ENCODE measurements at regions not wholly inside any gene's neighbourhood (a gene's known extent, or its start where the extent isn't known, plus 50 kb on each side); places are given as distances from the start of the nearest gene placed in this dataset.
"Not testable (repeated sequence)": the region's sequence is repeated elsewhere in the genome, so short reads cannot be mapped to it uniquely, and the experiment has no call there.

DNA sequence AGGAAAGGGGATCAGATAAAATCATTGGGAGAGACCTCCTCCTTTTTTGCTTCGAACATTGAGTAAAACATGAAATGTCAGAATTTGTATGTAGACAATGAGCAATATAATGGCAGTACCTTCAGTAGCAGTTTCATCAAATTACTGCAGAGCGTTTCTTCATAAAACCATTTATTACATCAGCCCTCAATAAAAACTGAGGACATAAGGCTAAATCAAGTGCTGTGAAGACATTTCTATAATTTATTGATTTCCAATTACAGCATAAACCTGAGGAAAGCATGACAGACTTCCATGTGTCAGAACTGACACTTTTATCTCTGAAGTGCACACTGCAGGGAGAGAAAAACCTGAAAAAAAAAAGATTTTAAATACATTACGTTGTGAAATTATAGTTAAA, 172.6 kb upstream of the ZNF804B start:
- ATAC-seq (replicated peaks), result no peak
- Mint-ChIP-seq H3K4me3 (no peak overlapping the region), H3K27ac (no peak overlapping the region), H3K27me3 (no peaks in the 10 kb centered on the region), H3K4me1 (no peaks in the 10 kb centered on the region), H3K9me3 (peaks cover 8% of the 10 kb centered on the region), H3K36me3 (ENCODE audit: low read depth) (no peaks in the 10 kb centered on the region)

DNA sequence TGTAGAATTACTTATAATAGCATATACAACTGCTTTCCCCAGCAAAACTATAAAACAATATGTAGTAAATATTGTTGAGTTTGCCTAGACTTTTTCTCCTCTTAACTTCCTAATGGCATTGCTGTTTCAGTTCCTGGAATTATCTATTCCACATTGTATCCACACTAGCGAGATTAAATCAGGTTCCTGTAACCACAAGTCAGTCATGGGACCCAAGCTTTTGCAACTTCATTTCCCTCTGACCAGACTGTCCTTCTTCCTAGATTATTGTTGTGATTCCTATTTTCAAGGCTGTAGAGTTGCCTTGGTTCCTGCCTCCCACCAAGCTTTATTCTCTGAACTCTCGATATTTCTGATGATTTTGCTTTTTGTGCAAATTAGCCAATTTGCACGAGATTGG, 173.3 kb upstream of the ZNF804B start:
- H3K4me1 Mint-ChIP-seq, result no peaks in the 10 kb centered on the region
- no peak overlapping the region for H3K27ac Mint-ChIP-seq
- no peak overlapping the region for H3K4me3 Mint-ChIP-seq
- H3K9me3 Mint-ChIP-seq, result peaks cover 4% of the 10 kb centered on the region
- no peak for ATAC-seq (replicated peaks)
- H3K27me3 Mint-ChIP-seq, result no peaks in the 10 kb centered on the region
- H3K36me3 Mint-ChIP-seq (ENCODE audit: low read depth), result no peaks in the 10 kb centered on the region

DNA sequence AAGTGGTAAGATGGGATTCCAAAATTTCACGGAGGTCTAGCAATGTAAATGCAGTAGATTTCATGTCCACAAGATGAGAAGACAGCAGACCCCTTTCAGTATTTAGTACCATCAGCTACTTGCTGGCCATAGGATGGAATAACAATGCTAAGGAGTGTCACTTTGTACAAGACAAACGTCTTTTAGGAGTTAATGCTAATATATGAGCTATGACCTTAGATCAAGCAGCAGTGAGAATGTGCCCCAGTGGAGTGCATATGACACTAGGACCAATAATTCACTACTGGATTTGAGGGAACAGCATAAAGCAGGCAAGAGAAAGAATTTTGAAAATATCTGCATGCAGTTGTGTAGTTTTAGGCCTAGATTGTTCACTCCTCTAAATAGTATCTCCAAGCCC, 182.8 kb upstream of the ZNF804B start:
- no peaks in the 10 kb centered on the region for H3K36me3 Mint-ChIP-seq (ENCODE audit: low read depth)

DNA sequence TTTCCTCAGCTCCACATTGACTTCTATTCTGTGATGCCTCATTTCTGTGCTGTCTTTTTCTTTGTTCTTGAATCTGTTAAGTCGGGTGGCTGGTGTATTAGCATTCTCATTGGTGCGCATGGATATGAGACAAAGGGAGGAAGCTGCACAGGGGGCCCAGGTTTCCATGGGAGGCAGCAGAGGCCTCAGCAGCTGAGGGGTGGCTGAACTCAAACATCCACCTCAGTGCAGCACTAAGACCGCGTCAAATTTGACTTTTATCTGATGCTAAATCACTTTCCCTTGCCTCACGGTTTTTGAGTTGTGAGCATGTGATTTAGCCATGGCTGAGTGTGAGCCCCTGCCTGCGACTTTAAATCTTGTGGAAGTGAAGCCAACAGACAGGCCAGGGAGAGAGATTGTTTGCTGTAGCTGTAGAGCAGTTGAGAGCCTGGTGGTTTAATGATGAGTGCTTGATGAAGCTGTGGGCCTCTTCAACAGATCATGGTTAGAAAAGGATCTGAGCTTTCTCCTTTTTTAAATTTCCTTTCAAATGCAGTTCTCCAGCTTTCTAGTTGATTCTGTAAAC, 193.3 kb upstream of the ZNF804B start:
- Mint-ChIP-seq H3K4me1 (no peaks in the 10 kb centered on the region), H3K27ac (no peak overlapping the region), H3K4me3 (no peak overlapping the region), H3K27me3 (peaks cover 3% of the 10 kb centered on the region), H3K36me3 (ENCODE audit: low read depth) (no peaks in the 10 kb centered on the region), H3K9me3 (no peaks in the 10 kb centered on the region)
- ATAC-seq (replicated peaks), result no peak

More for the DNA sequence above, 182.8 kb upstream of the ZNF804B start:
- H3K4me3 Mint-ChIP-seq, result no peak overlapping the region
- H3K27ac Mint-ChIP-seq, result no peak overlapping the region
- H3K4me1 Mint-ChIP-seq, result no peaks in the 10 kb centered on the region
- no peaks in the 10 kb centered on the region for H3K9me3 Mint-ChIP-seq
- no peak for ATAC-seq (replicated peaks)
- no peaks in the 10 kb centered on the region for H3K27me3 Mint-ChIP-seq

DNA sequence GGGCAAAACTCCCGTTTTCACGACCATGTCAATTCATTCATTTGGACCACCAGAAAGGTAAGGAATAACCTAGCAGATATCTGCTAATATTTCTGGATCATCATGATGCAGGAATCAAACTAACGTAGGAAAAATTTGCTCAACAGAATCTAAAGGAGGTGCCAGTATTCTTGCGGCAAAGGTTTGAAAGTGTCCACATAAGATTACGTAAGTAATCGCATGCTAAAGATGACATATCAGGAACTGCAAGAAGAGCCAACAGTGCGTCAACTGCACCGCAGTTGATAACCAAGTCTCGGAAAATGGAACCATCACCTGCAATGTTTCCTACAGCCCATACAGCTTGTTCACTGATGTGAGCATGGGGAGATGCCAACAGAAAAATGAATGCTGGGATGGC, 194.1 kb upstream of the ZNF804B start:
- H3K27ac Mint-ChIP-seq, result no peak overlapping the region
- no peak for ATAC-seq (replicated peaks)
- no peaks in the 10 kb centered on the region for H3K9me3 Mint-ChIP-seq
- H3K4me1 Mint-ChIP-seq, result no peaks in the 10 kb centered on the region
- H3K27me3 Mint-ChIP-seq, result peaks cover 3% of the 10 kb centered on the region
- H3K4me3 Mint-ChIP-seq, result no peak overlapping the region
- H3K36me3 Mint-ChIP-seq (ENCODE audit: low read depth), result no peaks in the 10 kb centered on the region

DNA sequence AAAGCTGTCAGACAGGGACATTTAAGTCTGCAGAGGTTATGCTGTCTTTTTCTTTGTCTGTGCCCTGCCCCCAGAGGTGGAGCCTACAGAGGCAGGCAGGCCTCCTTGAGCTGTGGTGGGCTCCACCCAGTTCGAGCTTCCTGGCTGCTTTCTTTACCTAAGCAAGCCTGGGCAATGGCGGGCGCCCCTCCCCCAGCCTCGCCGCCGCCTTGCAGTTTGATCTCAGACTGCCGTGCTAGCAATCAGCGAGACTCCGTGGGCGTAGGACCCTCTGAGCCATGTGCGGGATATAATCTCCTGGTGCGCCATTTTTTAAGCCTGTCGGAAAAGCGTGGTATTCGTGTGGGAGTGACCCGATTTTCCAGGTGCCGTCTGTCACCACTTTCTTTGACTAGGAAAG, 203.1 kb upstream of the ZNF804B start:
- ATAC-seq (replicated peaks); H3K9me3 Mint-ChIP-seq; H3K4me3 Mint-ChIP-seq; H3K36me3 Mint-ChIP-seq (ENCODE audit: low read depth); H3K4me1 Mint-ChIP-seq; H3K27ac Mint-ChIP-seq; H3K27me3 Mint-ChIP-seq: not testable (repeated sequence)

DNA sequence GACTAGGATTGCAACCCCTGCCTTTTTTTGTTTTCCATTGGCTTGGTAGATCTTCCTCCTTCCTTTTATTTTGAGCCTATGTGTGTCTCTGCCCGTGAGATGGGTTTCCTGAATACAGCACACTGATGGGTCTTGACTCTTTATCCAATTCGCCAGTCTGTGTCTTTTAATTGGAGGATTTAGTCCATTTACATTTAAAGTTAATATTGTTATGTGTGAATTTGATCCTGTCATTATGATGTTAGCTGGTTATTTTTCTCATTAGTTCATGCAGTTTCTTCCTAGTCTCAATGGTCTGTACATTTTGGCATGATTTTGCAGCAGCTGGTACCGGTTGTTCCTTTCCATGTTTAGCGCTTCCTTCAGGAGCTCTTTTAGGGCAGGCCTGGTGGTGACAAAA, 204.7 kb upstream of the ZNF804B start:
- not testable (repeated sequence) for ATAC-seq (replicated peaks); H3K9me3 Mint-ChIP-seq; H3K27ac Mint-ChIP-seq; H3K4me1 Mint-ChIP-seq; H3K36me3 Mint-ChIP-seq (ENCODE audit: low read depth); H3K4me3 Mint-ChIP-seq; H3K27me3 Mint-ChIP-seq

DNA sequence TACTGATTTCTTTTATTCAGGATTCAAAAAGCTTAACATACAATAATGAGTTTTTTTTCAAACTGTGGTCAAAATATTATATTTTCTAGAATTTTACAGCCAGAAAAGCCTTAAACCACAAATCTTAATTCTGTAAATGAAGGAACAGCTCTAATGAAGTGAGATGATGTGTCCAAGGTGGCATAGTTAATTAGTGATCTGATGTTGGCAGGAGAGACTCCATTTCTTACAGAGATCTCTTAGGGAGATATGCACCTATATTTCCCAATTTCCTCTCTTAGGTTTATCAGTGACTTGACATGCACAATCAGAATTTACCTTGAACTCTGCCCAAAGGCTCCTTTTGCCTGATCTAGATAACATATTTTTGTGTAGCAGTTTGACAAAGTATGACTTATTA, 211.1 kb upstream of the ZNF804B start:
- ATAC-seq (replicated peaks), result no peak
- H3K9me3 Mint-ChIP-seq, result peaks cover 15% of the 10 kb centered on the region

DNA sequence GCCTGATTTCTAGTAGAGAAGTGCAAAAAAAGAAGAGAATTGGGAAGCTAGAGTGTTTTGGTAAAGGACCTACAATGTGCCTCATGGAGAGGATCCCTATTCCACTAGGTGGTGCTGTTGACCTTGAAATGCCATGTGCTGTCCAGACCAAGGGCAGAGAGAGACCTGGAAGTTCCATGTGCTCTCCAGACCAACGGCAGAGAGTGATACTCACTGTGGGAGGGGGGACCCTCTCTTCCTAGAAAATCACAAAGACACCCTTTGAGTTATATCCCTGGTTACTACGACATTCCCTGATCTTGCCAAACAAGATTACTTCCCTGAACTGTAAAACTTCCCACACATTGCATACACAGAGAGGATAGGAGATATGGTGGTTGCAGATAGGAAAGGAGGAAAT, 212.7 kb upstream of the ZNF804B start:
- ATAC-seq (replicated peaks), result no peak
- Mint-ChIP-seq H3K36me3 (ENCODE audit: low read depth) (no peaks in the 10 kb centered on the region), H3K9me3 (peaks cover 15% of the 10 kb centered on the region), H3K4me3 (no peak overlapping the region), H3K27ac (no peak overlapping the region), H3K4me1 (no peaks in the 10 kb centered on the region), H3K27me3 (no peaks in the 10 kb centered on the region)

More for the DNA sequence above, 211.1 kb upstream of the ZNF804B start:
- H3K27ac Mint-ChIP-seq, result no peak overlapping the region
- H3K27me3 Mint-ChIP-seq, result no peaks in the 10 kb centered on the region
- no peaks in the 10 kb centered on the region for H3K4me1 Mint-ChIP-seq
- no peaks in the 10 kb centered on the region for H3K36me3 Mint-ChIP-seq (ENCODE audit: low read depth)
- H3K4me3 Mint-ChIP-seq, result no peak overlapping the region

DNA sequence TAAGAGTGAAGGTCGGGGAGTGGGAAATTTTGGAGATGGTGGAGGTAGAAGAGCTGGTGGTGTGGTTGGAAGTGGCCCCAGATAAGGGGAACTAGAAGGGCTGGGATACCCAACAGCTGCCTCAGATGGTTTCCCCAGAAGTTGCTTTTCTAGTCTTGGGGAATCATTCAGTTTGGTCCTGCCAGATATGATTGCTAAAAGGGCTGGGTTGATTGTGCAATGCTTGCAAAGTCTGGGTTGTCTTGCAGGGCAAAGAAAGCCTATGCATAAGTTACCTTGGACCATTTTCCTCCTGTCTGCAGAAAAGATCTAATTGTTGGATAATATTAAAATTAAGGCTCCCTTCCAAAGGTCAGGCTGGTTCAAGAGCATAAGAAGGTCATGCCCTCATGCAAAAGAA, 213.8 kb upstream of the ZNF804B start:
- Mint-ChIP-seq H3K9me3 (peaks cover 15% of the 10 kb centered on the region), H3K4me1 (no peaks in the 10 kb centered on the region), H3K27me3 (no peaks in the 10 kb centered on the region), H3K4me3 (no peak overlapping the region), H3K27ac (no peak overlapping the region), H3K36me3 (ENCODE audit: low read depth) (no peaks in the 10 kb centered on the region)
- no peak for ATAC-seq (replicated peaks)

DNA sequence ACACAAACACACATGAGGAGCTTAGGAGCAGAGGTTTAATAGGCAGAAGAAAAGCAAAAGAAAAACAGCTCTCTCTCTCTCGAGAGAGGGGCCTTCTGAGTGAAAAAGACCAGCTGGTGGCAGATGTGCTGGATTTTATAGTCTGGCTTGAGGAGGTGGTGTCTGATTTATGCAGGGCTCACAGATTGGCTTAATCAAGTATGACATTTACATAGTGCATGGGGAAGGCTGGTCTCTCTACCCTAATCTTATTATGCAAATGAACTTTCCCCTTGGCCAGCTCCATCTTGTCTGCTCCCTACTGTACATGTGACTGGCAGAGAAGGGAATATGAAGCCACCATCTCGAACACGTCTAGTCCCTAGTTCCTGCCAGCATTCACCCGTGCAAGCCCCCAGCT, 219.5 kb upstream of the ZNF804B start:
- H3K36me3 Mint-ChIP-seq (ENCODE audit: low read depth), result no peaks in the 10 kb centered on the region
- H3K9me3 Mint-ChIP-seq, result peaks cover 8% of the 10 kb centered on the region
- H3K27me3 Mint-ChIP-seq, result no peaks in the 10 kb centered on the region
- no peaks in the 10 kb centered on the region for H3K4me1 Mint-ChIP-seq
- no peak for ATAC-seq (replicated peaks)
- no peak overlapping the region for H3K27ac Mint-ChIP-seq
- H3K4me3 Mint-ChIP-seq, result no peak overlapping the region

DNA sequence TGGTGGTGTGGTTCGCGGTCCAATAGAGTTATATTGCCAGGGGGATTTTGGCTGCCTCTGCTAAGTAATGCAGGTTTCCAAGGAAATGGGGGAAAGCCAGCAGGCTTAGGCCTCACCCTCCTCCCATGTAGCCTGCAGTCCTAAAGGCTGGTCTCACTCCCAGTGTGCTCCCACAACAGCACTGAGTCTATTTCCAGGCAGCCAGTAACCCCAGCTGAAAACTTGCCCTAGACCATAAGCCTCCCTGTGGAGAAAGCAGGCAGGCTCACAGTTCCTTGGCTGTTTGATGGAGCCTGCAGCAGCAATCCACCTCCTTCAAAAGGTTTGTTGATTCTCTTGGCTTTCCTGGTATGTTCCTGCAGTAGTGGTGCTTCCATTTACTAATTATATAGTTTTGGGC, 220.0 kb upstream of the ZNF804B start:
- ATAC-seq (replicated peaks), result no peak
- Mint-ChIP-seq H3K27ac (no peak overlapping the region), H3K36me3 (ENCODE audit: low read depth) (no peaks in the 10 kb centered on the region), H3K4me1 (no peaks in the 10 kb centered on the region), H3K9me3 (peaks cover 6% of the 10 kb centered on the region), H3K27me3 (no peaks in the 10 kb centered on the region), H3K4me3 (no peak overlapping the region)

DNA sequence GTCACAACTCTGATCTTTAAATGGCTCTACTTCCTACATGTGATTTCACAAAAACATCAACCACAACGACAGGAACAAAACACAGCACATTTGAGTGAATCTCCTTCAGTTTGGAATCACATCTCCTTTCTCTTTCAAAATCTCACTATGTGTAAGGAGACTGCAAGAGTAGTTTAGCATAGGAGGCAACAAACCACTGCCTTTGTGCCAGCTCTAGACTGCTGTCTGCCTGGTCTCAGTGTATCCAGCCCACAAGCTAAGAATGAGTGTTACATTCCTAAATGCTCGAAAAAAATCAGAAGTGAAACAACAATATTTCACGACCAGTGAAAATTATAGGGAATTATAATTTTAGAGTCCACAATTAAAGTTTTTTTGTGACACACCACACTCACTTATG, 217.0 kb upstream of the STEAP4 start:
- Mint-ChIP-seq H3K27ac (no peak overlapping the region), H3K27me3 (no peaks in the 10 kb centered on the region), H3K9me3 (no peaks in the 10 kb centered on the region), H3K4me3 (no peak overlapping the region), H3K4me1 (no peaks in the 10 kb centered on the region), H3K36me3 (ENCODE audit: low read depth) (no peaks in the 10 kb centered on the region)
- ATAC-seq (replicated peaks), result no peak

DNA sequence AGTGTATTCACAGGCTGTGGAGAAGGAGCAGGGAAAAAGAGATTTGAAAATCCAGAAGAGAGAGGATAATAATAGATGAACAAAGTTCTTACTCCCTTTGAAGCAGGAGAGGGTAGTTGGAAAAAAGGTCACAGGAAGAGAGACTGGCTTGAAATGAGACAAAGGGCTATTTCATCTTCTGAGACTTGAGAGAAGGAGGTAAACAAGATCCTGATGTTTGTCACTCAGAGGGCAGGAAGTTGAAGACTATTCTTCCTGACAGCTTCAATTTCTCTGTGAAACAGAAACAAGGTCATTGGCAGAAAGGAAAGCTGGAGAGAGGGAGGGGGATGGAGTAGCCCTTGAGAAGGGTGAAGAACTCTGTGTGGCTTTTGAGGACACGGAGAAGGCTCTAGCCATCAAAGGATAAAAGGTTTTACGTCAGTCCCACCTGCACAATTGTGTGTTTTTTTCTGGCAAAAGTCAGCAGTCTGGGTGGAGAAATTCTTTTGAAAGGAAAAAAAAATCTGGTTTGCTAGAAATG, 216.1 kb upstream of the STEAP4 start:
- ATAC-seq (replicated peaks), result no peak
- H3K27me3 Mint-ChIP-seq, result no peaks in the 10 kb centered on the region
- H3K4me3 Mint-ChIP-seq, result no peak overlapping the region
- H3K9me3 Mint-ChIP-seq, result no peaks in the 10 kb centered on the region
- H3K36me3 Mint-ChIP-seq (ENCODE audit: low read depth), result no peaks in the 10 kb centered on the region
- no peak overlapping the region for H3K27ac Mint-ChIP-seq
- H3K4me1 Mint-ChIP-seq, result no peaks in the 10 kb centered on the region

DNA sequence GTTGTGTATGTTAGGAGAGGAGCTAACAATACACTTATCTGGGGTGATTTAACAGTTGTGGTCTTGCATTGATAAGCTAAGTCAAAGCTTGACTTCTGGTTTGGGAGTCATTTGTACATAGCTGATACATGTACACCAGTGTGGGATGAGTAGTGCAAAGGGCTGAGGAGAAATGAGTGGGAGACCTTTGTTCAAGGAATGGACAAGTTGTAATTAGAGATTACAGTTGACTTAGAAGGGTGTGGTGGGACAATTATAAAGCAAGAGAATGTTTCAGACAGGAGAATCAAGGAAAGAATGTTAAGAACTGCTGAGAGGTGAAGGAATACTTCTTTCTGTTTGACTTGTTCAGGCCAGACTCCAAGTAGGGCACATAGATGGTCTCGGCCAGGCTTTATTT, 209.7 kb upstream of the STEAP4 start:
- H3K27me3 Mint-ChIP-seq, result no peaks in the 10 kb centered on the region
- H3K4me3 Mint-ChIP-seq, result no peak overlapping the region
- H3K27ac Mint-ChIP-seq, result no peak overlapping the region
- no peaks in the 10 kb centered on the region for H3K36me3 Mint-ChIP-seq (ENCODE audit: low read depth)
- H3K4me1 Mint-ChIP-seq, result no peaks in the 10 kb centered on the region
- ATAC-seq (replicated peaks), result no peak
- H3K9me3 Mint-ChIP-seq, result no peaks in the 10 kb centered on the region

DNA sequence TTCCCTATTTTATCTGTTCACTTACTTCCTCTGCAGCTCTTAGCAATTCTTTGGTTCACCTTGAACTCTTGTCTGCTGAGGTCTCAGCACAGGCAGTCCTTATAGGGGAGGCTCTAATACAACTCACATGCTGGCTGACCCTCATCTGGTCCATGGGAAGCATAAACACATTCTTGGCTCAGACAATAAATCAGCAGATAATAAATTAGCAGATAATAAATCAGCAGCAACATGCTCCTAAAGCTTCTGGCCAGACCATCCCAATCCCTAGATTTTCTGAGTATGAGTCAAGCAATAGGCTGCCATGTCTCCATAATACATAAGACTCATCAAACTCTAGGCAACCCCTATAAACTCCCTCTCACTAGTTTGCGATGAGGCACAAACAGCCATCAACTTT, 208.6 kb upstream of the STEAP4 start:
- no peak for ATAC-seq (replicated peaks)
- Mint-ChIP-seq H3K27me3 (no peaks in the 10 kb centered on the region), H3K36me3 (ENCODE audit: low read depth) (no peaks in the 10 kb centered on the region), H3K4me3 (no peak overlapping the region), H3K9me3 (no peaks in the 10 kb centered on the region), H3K27ac (no peak overlapping the region), H3K4me1 (no peaks in the 10 kb centered on the region)
